IPS DF 6.9 (cell line): ENCODE measurements at regions not wholly inside any gene's neighbourhood (a gene's known extent, or its start where the extent isn't known, plus 50 kb on each side); places are given as distances from the start of the nearest gene placed in this dataset.
"Not testable (repeated sequence)": the region's sequence is repeated elsewhere in the genome, so short reads cannot be mapped to it uniquely, and the experiment has no call there.

Experiments used
- DNase-seq: peaks from one replicate; pipeline ENCODE4 v3.0.0-alpha.2; 2013; ENCODE audit warnings: low read depth, low spot score
- H3K27ac ChIP-seq: one replicate; pipeline ENCODE4 v1.5.1; 2013; ENCODE audit warnings: low read length, control low read depth
- H3K27me3 ChIP-seq: 2 replicates; pipeline ENCODE4 v1.6.1; 2013; ENCODE audit warnings: mild to moderate bottlenecking, low read length; ENCODE audit not compliant: control insufficient read depth, insufficient read depth
- H3K36me3 ChIP-seq: 2 replicates; pipeline ENCODE4 v1.6.1; 2013; ENCODE audit warnings: low read length; ENCODE audit not compliant: control insufficient read depth, insufficient read depth
- H3K4me1 ChIP-seq: 2 replicates; pipeline ENCODE4 v1.6.1; 2013; ENCODE audit warnings: low read length; ENCODE audit not compliant: control insufficient read depth, insufficient read depth
- H3K4me3 ChIP-seq: 2 replicates; pipeline ENCODE4 v1.5.1; 2013; ENCODE audit warnings: mild to moderate bottlenecking, low read length
- H3K9me3 ChIP-seq: 2 replicates; pipeline ENCODE4 v1.6.1; 2013; ENCODE audit warnings: low read length, inconsistent platforms; ENCODE audit not compliant: control insufficient read depth, insufficient read depth
- WGBS: extraction: QIAGEN DNeasy Blood & Tissue Kit; methylation state at CpG from one replicate; pipeline ENCODE4 v1.1.7; 2013; ENCODE audit warnings: mixed read lengths, missing lambda C conversion rate; ENCODE audit not compliant: insufficient read length, insufficient coverage; 5-methylcytosine and 5-hydroxymethylcytosine counted together

DNA sequence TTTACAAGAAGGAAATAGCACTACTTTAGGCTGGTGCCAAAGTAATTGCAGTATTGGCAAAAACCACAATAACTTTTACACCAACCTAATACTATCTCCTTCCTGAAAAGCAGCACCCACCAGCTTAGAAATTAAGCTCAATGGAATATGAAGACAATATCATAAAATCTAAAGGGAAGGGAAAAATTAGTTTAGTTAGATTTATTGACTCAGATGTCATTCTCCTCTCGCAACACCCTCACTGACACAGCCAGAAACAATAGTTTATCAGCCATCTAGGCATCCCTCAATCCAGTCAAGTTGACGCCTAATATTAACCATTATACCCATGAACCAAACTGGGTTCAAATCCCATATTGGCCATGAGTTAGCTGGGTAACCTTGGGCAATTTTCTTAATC is 820.4 kb upstream of the EPHA5 start:
- H3K36me3 ChIP-seq, result no peaks in the 10 kb centered on the region
- H3K27ac ChIP-seq, result no peak overlapping the region
- DNase-seq, result no peak
- WGBS, result no CpG with 5 or more reads among the region's 2 CpGs
- H3K9me3 ChIP-seq, result no peaks in the 10 kb centered on the region
- H3K27me3 ChIP-seq, result no peaks in the 10 kb centered on the region
- H3K4me1 ChIP-seq, result no peaks in the 10 kb centered on the region
- no peak overlapping the region for H3K4me3 ChIP-seq

DNA sequence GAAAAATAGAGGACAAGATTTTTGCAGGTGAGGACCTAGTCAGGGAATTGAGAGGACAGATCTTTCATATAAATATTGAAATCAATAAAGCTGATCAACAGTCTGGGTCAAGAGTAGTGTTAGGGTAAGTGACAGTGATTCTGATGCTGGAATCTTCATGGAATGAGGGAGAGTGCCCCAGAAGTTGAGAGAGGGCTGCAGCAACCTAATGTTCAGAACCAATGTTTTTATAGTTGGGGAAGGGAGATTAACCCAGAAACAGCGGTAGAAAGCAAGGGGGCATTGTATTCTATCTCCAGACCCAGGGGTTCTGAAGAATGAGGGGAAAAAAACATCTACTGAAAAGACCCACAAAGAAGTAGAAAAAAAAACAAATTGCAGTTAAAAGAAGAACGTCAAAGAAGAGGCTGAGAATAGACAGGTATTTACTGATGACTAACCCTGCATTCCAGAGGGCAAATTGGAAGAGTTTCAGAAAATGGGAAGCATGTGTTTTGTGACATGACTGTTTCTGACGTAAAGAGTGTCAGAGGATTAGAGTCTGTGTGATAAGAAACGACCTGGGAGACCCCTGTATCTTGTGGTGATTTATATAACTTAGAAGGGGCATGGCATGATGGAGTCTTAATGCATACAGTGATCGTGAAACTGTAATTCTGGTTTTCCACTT is 819.6 kb upstream of the EPHA5 start:
- no peak for DNase-seq
- whole genome bisulfite sequencing, result no CpG with 5 or more reads among the region's 5 CpGs
- no peak overlapping the region for H3K27ac ChIP-seq

DNA sequence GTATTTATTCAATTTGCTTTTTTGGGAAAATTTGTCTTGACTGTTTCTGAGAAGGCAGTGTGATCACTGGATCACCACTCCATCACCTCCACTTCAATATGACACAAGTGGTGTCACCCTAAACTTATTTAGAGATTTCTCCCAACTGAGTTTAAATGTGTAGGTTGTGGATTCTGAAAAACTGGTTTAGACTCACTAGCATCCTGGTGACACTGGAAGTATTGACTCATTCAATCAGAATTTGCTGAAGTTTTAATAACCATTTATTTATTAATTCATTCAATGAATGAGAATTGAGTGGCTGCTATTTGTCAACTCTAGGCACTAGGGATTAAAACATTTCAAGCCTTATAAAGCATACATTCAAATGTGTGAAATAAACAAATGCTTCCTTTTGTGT is 819.1 kb upstream of the EPHA5 start:
- no peak overlapping the region for H3K4me3 ChIP-seq
- no peaks in the 10 kb centered on the region for H3K9me3 ChIP-seq
- H3K36me3 ChIP-seq, result no peaks in the 10 kb centered on the region
- H3K27ac ChIP-seq, result no peak overlapping the region
- no peak for DNase-seq
- H3K27me3 ChIP-seq, result no peaks in the 10 kb centered on the region
- H3K4me1 ChIP-seq, result no peaks in the 10 kb centered on the region

More for the DNA sequence above, 819.6 kb upstream of the EPHA5 start:
- Histone ChIP-seq H3K4me3 (no peak overlapping the region), H3K4me1 (no peaks in the 10 kb centered on the region), H3K36me3 (no peaks in the 10 kb centered on the region), H3K9me3 (no peaks in the 10 kb centered on the region), H3K27me3 (no peaks in the 10 kb centered on the region)

GRCh38 chr4:66486068-66486467 is 815.8 kb upstream of the EPHA5 start:
- no peaks in the 10 kb centered on the region for H3K27me3 ChIP-seq
- H3K36me3 ChIP-seq, result no peaks in the 10 kb centered on the region
- whole genome bisulfite sequencing, result no CpG with 5 or more reads among the region's 1 CpG
- no peak for DNase-seq
- no peak overlapping the region for H3K4me3 ChIP-seq
- no peak overlapping the region for H3K27ac ChIP-seq
- no peaks in the 10 kb centered on the region for H3K9me3 ChIP-seq
- no peaks in the 10 kb centered on the region for H3K4me1 ChIP-seq

GRCh38 chr4:66482186-66482585 is 811.9 kb upstream of the EPHA5 start:
- no peak overlapping the region for H3K27ac ChIP-seq
- H3K4me3 ChIP-seq, result no peak overlapping the region
- no peaks in the 10 kb centered on the region for H3K4me1 ChIP-seq
- WGBS, result no CpG with 5 or more reads among the region's 1 CpG
- H3K27me3 ChIP-seq, result no peaks in the 10 kb centered on the region
- no peak for DNase-seq
- H3K9me3 ChIP-seq, result no peaks in the 10 kb centered on the region
- no peaks in the 10 kb centered on the region for H3K36me3 ChIP-seq

- Histone ChIP-seq H3K4me1 (no peaks in the 10 kb centered on the region), H3K36me3 (no peaks in the 10 kb centered on the region), H3K9me3 (no peaks in the 10 kb centered on the region), H3K27me3 (no peaks in the 10 kb centered on the region), H3K4me3 (no peak overlapping the region), H3K27ac (no peak overlapping the region)
- no peak for DNase-seq
- no CpG with 5 or more reads among the region's 3 CpGs for WGBS
Observed at GRCh38 chr4:66475596-66475995, 805.3 kb upstream of the EPHA5 start.

DNA sequence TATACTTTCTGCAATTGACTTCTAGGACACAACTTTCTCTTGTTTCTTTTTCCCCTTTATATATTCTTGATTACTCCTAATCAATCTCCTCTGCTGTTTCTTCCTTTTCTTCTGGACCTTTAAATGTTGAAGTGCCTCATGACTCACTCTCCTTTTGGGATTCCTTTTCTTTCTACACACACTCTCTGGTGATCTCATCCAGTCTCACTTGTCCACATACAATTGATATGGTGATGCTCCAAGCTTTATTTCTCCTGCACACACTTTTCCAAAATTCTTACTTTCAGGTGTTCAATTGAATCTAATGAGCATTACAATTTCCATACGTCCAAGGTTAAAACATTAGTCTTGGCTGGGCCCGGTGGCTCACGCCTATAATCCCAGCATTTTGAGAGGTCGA is 794.8 kb upstream of the EPHA5 start:
- no peaks in the 10 kb centered on the region for H3K27me3 ChIP-seq
- no peak overlapping the region for H3K27ac ChIP-seq
- H3K9me3 ChIP-seq, result no peaks in the 10 kb centered on the region
- no peak for DNase-seq
- no peak overlapping the region for H3K4me3 ChIP-seq
- WGBS, result no CpG with 5 or more reads among the region's 4 CpGs
- H3K36me3 ChIP-seq, result no peaks in the 10 kb centered on the region
- H3K4me1 ChIP-seq, result no peaks in the 10 kb centered on the region

DNA sequence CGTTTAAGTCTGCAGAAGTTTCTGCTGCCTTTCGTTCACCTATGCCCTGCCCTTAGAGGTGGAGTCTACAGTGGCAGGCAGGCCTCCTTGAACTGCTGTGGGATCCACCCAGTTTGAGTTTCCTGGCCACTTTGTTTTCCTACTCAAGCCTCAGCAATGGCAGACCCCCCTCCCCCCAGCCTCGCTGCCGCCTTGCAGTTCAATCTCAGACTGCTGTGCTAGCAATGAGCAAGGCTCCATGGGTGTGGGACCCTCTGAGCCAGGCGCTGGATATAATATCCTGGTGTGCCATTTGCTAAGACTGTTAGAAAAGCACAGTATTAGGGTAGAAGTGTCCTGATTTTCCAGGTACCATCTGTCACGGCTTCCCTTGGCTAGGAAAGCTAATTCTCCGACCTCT is 792.6 kb upstream of the EPHA5 start:
- not testable (repeated sequence) for H3K27me3 ChIP-seq, H3K36me3 ChIP-seq, H3K4me1 ChIP-seq, H3K27ac ChIP-seq, DNase-seq, H3K4me3 ChIP-seq, H3K9me3 ChIP-seq
- no CpG with 5 or more reads among the region's 7 CpGs for WGBS

DNA sequence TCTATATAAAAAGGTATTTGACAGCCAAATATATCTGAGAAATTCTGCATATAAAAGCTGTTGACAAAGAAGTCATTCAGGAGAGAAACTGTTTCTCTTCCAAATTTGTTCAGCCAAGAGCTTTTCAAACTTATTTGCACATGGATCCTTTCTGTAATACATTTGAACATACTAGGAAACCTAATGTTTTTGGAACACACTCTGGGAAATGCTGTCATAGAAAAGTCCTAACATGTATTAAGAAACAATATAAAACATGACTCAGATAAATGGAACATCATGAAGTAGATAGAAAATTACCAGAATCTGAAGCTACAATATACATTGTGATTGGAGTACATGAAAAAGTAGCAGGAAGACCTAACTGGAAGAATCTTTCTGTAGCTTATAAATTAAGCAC is 781.5 kb upstream of the EPHA5 start:
- H3K27ac ChIP-seq, result no peak overlapping the region
- H3K36me3 ChIP-seq, result no peaks in the 10 kb centered on the region
- H3K9me3 ChIP-seq, result no peaks in the 10 kb centered on the region
- H3K4me1 ChIP-seq, result no peaks in the 10 kb centered on the region
- no peaks in the 10 kb centered on the region for H3K27me3 ChIP-seq
- no peak overlapping the region for H3K4me3 ChIP-seq
- no peak for DNase-seq

DNA sequence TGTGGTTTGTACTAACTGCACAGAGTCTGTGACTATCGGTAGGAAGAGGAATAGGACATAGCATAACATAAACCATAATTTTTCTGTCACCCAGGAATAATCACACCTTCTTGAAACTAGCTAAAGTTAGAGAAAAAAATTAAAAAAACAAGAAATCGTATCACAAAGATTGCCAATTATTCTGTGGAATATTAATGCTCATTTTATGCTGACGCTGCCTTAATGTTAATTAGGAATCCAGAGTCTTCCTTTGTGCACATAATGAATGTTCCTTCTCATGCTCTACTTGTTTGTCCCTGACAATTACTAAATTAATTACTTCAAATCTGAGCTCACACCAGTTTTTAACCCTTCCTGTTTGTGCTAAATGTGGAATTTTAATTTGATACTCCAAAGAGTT is 772.7 kb upstream of the EPHA5 start:
- no peak for DNase-seq
- H3K4me3 ChIP-seq, result no peak overlapping the region
- no peaks in the 10 kb centered on the region for H3K9me3 ChIP-seq
- H3K27me3 ChIP-seq, result no peaks in the 10 kb centered on the region
- WGBS, result no CpG with 5 or more reads among the region's 3 CpGs
- no peaks in the 10 kb centered on the region; the same call in 1 of the 2 replicates for H3K4me1 ChIP-seq
- no peak overlapping the region for H3K27ac ChIP-seq
- H3K36me3 ChIP-seq, result no peaks in the 10 kb centered on the region

- DNase-seq, result no peak
- Histone ChIP-seq H3K36me3 (no peaks in the 10 kb centered on the region), H3K4me1 (no peaks in the 10 kb centered on the region; the same call in 1 of the 2 replicates), H3K4me3 (no peak overlapping the region), H3K27ac (no peak overlapping the region), H3K9me3 (no peaks in the 10 kb centered on the region), H3K27me3 (no peaks in the 10 kb centered on the region)
Observed at GRCh38 chr4:66439508-66439907, 769.2 kb upstream of the EPHA5 start.
